ENCODE measurements at regions not wholly inside any gene's neighbourhood (a gene's known extent, or its start where the extent isn't known, plus 50 kb on each side); places are given as distances from the start of the nearest gene placed in this dataset.

GRCh38 chr2:164030623-164031022 is 294.8 kb upstream of the FIGN start:
- ChIA-PET POLR2A (ENCODE audit: low non-redundant PET) (no interaction called here), CTCF (no interaction called here)
- no peak overlapping the region for H3K27ac ChIP-seq
- no peak for TF ChIP-seq CTCF (conservative IDR thresholded peaks at IDR 0.05; ENCODE audit: low read depth)
- no peak for DNase-seq (ENCODE audit: low spot score)

- TF ChIP-seq CTCF (conservative IDR thresholded peaks at IDR 0.05; ENCODE audit: low read depth) = no peak
- CTCF ChIA-PET = interaction anchor here (0.7 kb wide), 1 partner anchor 118 kb away, joined by 4 read pairs; no protein-coding TSS in a partner anchor
- DNase-seq (ENCODE audit: low spot score) = no peak
- POLR2A ChIA-PET (ENCODE audit: low non-redundant PET) = no interaction called here
- H3K27ac ChIP-seq = no peak overlapping the region
Measured at GRCh38 chr2:164028814-164029534, 293.2 kb upstream of the FIGN start.

- DNase-seq (ENCODE audit: low spot score) = no peak
- POLR2A ChIA-PET (ENCODE audit: low non-redundant PET) = no interaction called here
- no peak for TF ChIP-seq CTCF (conservative IDR thresholded peaks at IDR 0.05; ENCODE audit: low read depth)
- CTCF ChIA-PET = no interaction called here
- no peak overlapping the region for H3K27ac ChIP-seq
Measured at GRCh38 chr2:164024396-164024795, 288.6 kb upstream of the FIGN start.

- ChIA-PET POLR2A (ENCODE audit: low non-redundant PET) (no interaction called here), CTCF (no interaction called here)
- no peak for DNase-seq (ENCODE audit: low spot score)
- H3K27ac ChIP-seq = no peak overlapping the region
- TF ChIP-seq CTCF (conservative IDR thresholded peaks at IDR 0.05; ENCODE audit: low read depth) = no peak
Measured at GRCh38 chr2:164023896-164024295, 288.1 kb upstream of the FIGN start.

- no peak overlapping the region for H3K27ac ChIP-seq
- ChIA-PET POLR2A (ENCODE audit: low non-redundant PET) (no interaction called here), CTCF (interaction anchor here (0.6 kb wide), 1 partner anchor 20 kb away, joined by 4 read pairs; no protein-coding TSS in a partner anchor)
- no peak for DNase-seq (ENCODE audit: low spot score)
- no peak for TF ChIP-seq CTCF (conservative IDR thresholded peaks at IDR 0.05; ENCODE audit: low read depth)
Measured at GRCh38 chr2:164015328-164016123, 279.7 kb upstream of the FIGN start.

- ChIA-PET CTCF (interaction anchor here (0.6 kb wide), 1 partner anchor 19 kb away, joined by 4 read pairs; no protein-coding TSS in a partner anchor), POLR2A (ENCODE audit: low non-redundant PET) (no interaction called here)
- no peak for TF ChIP-seq CTCF (conservative IDR thresholded peaks at IDR 0.05; ENCODE audit: low read depth)
- no peak for DNase-seq (ENCODE audit: low spot score)
- H3K27ac ChIP-seq = no peak overlapping the region
Measured at GRCh38 chr2:164014791-164015190, 279.0 kb upstream of the FIGN start.

Data from RWPE1 (cell line).